Activated CD4-positive, alpha-beta T cell treated with anti-CD3 and anti-CD28 coated beads, Interleukin-2, amount 10 ng/mL, durations not matched to agents 24 days and 14 days (primary cell): ENCODE measurements at regions not wholly inside any gene's neighbourhood (a gene's known extent, or its start where the extent isn't known, plus 50 kb on each side); places are given as distances from the start of the nearest gene placed in this dataset.

Experiments
- DNase-seq: peaks from one replicate; pipeline ENCODE4 v3.0.0; 2022
- H3K27ac Mint-ChIP-seq: one replicate; pipeline ENCODE4 v1.8.0; 2022; ENCODE audit warnings: mild to moderate bottlenecking, mixed read lengths
- H3K27me3 Mint-ChIP-seq: one replicate; pipeline ENCODE4 v1.8.0; 2022; ENCODE audit warnings: mixed read lengths
- H3K36me3 Mint-ChIP-seq: one replicate; pipeline ENCODE4 v1.8.0; 2022; ENCODE audit warnings: low read depth, mild to moderate bottlenecking, mixed read lengths
- H3K4me1 Mint-ChIP-seq: one replicate; pipeline ENCODE4 v1.8.0; 2021; ENCODE audit warnings: mixed read lengths
- H3K4me3 Mint-ChIP-seq: one replicate; pipeline ENCODE4 v1.8.0; 2022; ENCODE audit warnings: mild to moderate bottlenecking, moderate library complexity, mixed read lengths
- H3K9me3 Mint-ChIP-seq: one replicate; pipeline ENCODE4 v1.8.0; 2021; ENCODE audit warnings: mixed read lengths
- intact Hi-C: fragments of 100-400 bp; cut with micrococcal nuclease; formaldehyde crosslinking; loops from one replicate; pipeline ENCODE4 v1.15.1; 2023

DNA sequence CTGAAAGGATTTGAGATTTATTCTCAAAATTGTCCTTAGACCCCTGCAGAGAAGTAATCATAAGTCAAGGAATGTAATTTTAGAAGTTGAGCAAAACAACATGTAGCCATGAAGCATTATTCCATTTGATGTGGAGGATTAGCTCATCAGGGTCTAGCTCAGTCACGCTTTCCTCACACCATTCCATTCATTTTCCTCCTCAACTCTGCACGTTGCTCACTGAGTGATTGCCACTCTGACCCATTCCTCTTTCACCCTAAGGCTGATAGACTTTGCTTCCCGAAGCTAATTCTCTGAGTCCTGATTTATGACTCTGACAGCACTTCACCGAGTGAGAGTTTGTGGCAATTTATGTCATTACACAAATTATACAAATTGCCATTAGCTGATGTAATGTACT is 820.6 kb upstream of the PIK3C3 start:
- Mint-ChIP-seq H3K27ac (no peak overlapping the region), H3K4me3 (no peak overlapping the region), H3K4me1 (no peaks in the 10 kb centered on the region), H3K36me3 (no peaks in the 10 kb centered on the region), H3K9me3 (peaks cover 7% of the 10 kb centered on the region), H3K27me3 (no peaks in the 10 kb centered on the region)
- no peak for DNase-seq
- intact Hi-C loops, result no loop called here

- DNase-seq, result no peak
- intact Hi-C loops, result no loop called here
- Mint-ChIP-seq H3K36me3 (no peaks in the 10 kb centered on the region), H3K4me3 (no peak overlapping the region), H3K27me3 (no peaks in the 10 kb centered on the region), H3K9me3 (peaks cover 7% of the 10 kb centered on the region), H3K27ac (no peak overlapping the region), H3K4me1 (no peaks in the 10 kb centered on the region)
Measured at GRCh38 chr18:41131050-41131449, 824.0 kb upstream of the PIK3C3 start.

DNA sequence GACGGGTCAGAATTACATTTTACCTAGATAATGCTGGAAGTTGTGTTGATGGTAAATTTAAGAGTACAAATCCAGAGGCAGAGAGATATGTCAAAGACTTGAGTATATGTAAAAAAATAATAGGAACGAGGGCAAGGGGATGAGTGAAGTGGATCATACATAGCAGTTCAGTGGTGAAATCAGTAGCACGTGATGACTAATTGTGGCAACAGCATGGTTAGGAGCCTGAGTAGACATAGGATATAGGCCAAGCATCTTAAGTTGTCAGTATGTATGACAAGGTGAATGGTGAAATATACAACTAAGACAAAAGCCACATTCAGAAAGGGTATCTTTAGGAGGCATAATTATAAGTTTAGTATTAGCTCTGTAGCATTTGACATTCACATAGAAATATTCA is 826.5 kb upstream of the PIK3C3 start:
- H3K27me3 Mint-ChIP-seq, result no peaks in the 10 kb centered on the region
- no peaks in the 10 kb centered on the region for H3K4me1 Mint-ChIP-seq
- peaks cover 7% of the 10 kb centered on the region for H3K9me3 Mint-ChIP-seq
- DNase-seq, result no peak
- no peaks in the 10 kb centered on the region for H3K36me3 Mint-ChIP-seq
- H3K4me3 Mint-ChIP-seq, result no peak overlapping the region
- no peak overlapping the region for H3K27ac Mint-ChIP-seq
- intact Hi-C loops, result no loop called here

DNA sequence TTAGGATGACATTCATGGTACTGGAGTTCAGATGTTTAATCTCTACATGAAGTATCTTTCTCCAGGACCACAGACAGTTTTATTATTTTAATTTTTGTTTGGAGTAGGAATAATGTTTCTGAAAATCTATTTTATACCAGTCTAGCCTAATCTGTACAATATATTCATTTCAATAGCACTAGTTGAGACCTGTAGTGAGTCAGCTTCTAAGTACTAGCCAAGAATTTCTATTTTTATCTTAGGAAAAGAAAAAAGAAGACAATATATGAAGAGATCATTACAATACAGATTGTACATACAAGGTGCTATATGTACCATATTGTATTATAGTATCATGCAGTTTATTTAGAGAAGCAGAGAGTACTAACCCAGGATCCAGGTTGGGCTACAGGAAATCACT is 826.9 kb upstream of the PIK3C3 start:
- Mint-ChIP-seq H3K4me1 (no peaks in the 10 kb centered on the region), H3K27ac (no peak overlapping the region), H3K27me3 (no peaks in the 10 kb centered on the region), H3K4me3 (no peak overlapping the region), H3K36me3 (no peaks in the 10 kb centered on the region), H3K9me3 (peaks cover 6% of the 10 kb centered on the region)
- DNase-seq, result no peak
- intact Hi-C loops, result no loop called here

DNA sequence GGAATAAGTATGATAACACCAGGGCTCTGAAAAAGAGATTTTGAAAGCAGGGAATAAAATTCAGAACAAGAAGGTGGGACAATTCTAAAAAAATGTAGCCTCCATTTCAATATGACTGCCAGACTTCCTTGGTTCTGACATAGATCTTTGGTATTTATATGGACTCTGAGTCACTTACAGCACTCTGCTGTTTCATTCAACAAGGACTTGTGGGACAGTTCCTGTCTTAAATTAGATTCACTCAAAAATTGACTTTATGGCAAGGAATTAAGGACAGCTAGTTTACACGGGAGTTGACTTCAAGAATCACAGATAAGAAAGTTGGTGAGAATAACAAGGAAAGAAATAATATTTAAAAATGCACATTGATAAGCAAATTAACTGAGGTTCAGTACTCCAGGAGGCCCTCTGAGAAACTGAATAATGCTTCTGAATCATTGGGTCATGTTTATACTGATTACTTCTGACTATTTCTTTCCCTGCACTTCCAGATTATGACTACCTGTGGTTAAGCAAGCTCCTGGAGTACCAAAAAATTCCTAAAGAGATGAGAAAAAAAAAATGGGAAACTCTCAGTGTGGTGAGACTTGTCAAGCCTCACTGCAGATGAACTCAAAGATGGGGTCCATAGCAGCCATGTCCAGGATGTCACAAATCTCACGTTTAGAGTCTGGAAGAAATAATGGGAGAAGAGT is 828.3 kb upstream of the PIK3C3 start:
- Mint-ChIP-seq H3K4me3 (no peak overlapping the region), H3K27me3 (no peaks in the 10 kb centered on the region), H3K36me3 (no peaks in the 10 kb centered on the region), H3K27ac (no peak overlapping the region), H3K4me1 (no peaks in the 10 kb centered on the region), H3K9me3 (peaks cover 5% of the 10 kb centered on the region)
- DNase-seq, result no peak
- intact Hi-C loops, result no loop called here

GRCh38 chr18:41121116-41121826 is 833.8 kb upstream of the PIK3C3 start:
- H3K27ac Mint-ChIP-seq, result no peak overlapping the region
- no peak overlapping the region for H3K4me3 Mint-ChIP-seq
- no peaks in the 10 kb centered on the region for H3K27me3 Mint-ChIP-seq
- H3K4me1 Mint-ChIP-seq, result no peaks in the 10 kb centered on the region
- no peaks in the 10 kb centered on the region for H3K36me3 Mint-ChIP-seq
- no peak for DNase-seq
- H3K9me3 Mint-ChIP-seq, result peaks cover 3% of the 10 kb centered on the region
- intact Hi-C loops, result no loop called here

GRCh38 chr18:41119031-41119430 is 836.0 kb upstream of the PIK3C3 start:
- H3K4me3 Mint-ChIP-seq, result no peak overlapping the region
- H3K27ac Mint-ChIP-seq, result no peak overlapping the region
- DNase-seq, result no peak
- intact Hi-C loops, result no loop called here
- H3K4me1 Mint-ChIP-seq, result no peaks in the 10 kb centered on the region
- no peaks in the 10 kb centered on the region for H3K27me3 Mint-ChIP-seq
- no peaks in the 10 kb centered on the region for H3K36me3 Mint-ChIP-seq
- H3K9me3 Mint-ChIP-seq, result peaks cover 6% of the 10 kb centered on the region

DNA sequence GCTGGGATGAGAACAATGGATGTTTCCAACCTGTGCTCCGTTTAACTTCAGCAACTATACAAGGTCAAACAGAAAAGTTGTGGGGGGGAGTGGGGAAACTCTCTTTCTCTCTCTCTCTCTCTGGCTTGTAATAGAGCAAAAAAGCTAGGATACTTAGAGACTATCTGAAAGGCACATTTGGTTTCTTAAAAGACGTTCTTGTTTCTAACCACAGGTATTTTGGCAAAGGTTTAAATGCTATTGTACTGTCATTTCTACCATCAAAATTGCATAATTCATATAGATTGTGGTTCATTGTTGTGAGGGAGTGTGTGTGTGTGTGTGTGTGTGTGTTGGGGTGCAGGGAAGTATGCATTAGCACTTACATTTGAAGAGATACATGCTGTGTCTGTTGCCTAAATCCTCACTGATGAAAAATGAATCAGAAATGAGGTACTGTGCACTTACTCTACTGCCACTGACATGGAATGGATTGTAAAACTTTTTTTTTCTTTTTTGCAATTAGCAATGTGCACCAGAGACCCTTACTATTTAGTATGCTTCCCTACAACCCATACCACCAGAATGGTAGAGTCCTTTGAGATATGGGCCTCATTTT is 841.0 kb upstream of the PIK3C3 start:
- no peaks in the 10 kb centered on the region for H3K4me1 Mint-ChIP-seq
- DNase-seq, result no peak
- H3K27me3 Mint-ChIP-seq, result no peaks in the 10 kb centered on the region
- H3K27ac Mint-ChIP-seq, result no peak overlapping the region
- no peaks in the 10 kb centered on the region for H3K36me3 Mint-ChIP-seq
- intact Hi-C loops, result no loop called here
- H3K4me3 Mint-ChIP-seq, result no peak overlapping the region
- peaks cover 10% of the 10 kb centered on the region for H3K9me3 Mint-ChIP-seq

DNA sequence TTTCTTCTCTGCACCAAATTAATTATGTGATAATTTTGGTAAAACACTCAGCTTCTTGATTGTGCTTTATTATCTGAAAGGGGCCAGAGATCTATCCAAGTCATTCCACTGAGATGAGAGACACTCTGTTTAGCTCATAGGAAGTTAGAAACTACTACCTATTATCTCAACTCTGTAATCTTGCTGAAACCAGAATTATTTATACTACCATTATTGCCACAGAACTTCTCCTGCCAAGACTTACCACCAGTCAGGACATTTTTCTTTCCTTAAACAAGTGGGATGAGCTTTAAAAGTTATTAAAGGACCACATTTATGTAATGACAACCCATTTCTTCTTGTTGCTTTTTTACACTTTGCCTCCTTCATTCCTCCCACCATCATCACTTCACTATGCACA is 855.6 kb upstream of the PIK3C3 start:
- Mint-ChIP-seq H3K4me3 (no peak overlapping the region), H3K4me1 (no peaks in the 10 kb centered on the region), H3K36me3 (no peaks in the 10 kb centered on the region), H3K9me3 (peaks cover 4% of the 10 kb centered on the region), H3K27ac (no peak overlapping the region), H3K27me3 (no peaks in the 10 kb centered on the region)
- no peak for DNase-seq
- intact Hi-C loops, result no loop called here

DNA sequence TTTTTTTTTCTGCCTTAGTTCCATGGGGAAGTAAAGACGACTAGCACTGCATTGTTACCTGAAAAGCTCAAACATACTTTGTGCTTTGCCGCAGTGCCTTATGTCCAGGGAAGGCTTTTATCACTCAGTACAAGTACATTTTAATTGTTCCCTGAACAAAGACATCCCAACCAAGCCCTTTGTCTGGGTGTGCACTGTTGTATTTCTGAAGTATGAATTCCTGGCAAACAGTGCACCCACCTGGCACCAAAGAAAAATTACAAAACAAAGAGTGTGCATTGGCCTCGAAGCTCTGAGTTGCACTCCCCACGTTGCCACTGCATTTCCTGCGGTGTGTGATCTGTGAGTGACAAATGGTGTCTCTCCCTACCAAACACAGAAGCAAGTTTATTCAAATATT is 858.5 kb upstream of the PIK3C3 start:
- Mint-ChIP-seq H3K36me3 (no peaks in the 10 kb centered on the region), H3K27ac (no peak overlapping the region), H3K4me1 (no peaks in the 10 kb centered on the region), H3K27me3 (no peaks in the 10 kb centered on the region), H3K4me3 (no peak overlapping the region), H3K9me3 (peaks cover 4% of the 10 kb centered on the region)
- DNase-seq, result no peak
- intact Hi-C loops, result no loop called here

GRCh38 chr18:41077076-41077475 is 878.0 kb upstream of the PIK3C3 start:
- intact Hi-C loops, result no loop called here
- Mint-ChIP-seq H3K27me3 (no peaks in the 10 kb centered on the region), H3K36me3 (no peaks in the 10 kb centered on the region), H3K4me1 (no peaks in the 10 kb centered on the region), H3K27ac (no peak overlapping the region), H3K4me3 (no peak overlapping the region), H3K9me3 (peaks cover 4% of the 10 kb centered on the region)
- DNase-seq, result no peak

DNA sequence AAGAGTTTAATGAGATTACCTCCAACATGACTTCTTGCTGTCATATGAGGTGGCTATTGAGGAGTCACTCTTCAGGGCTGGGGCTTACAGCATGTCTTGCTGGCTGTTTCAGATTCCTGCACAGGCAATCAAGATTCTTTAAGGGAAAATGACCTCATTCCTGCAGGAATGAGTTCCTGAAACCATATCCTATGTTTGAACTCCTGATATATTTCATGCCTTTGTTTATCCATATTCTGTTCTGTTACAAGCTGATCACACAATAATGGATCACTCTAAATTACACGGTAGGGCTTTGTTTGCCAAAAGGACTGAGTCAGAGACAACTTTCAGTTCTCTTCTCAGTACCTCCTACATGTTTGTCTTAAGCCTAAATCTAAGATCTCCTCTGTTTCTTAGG is 879.8 kb upstream of the PIK3C3 start:
- Mint-ChIP-seq H3K27me3 (no peaks in the 10 kb centered on the region), H3K9me3 (no peaks in the 10 kb centered on the region), H3K4me3 (no peak overlapping the region), H3K4me1 (no peaks in the 10 kb centered on the region), H3K27ac (no peak overlapping the region), H3K36me3 (no peaks in the 10 kb centered on the region)
- DNase-seq, result no peak
- intact Hi-C loops, result no loop called here

GRCh38 chr18:41073372-41073954 is 881.6 kb upstream of the PIK3C3 start:
- no peaks in the 10 kb centered on the region for H3K4me1 Mint-ChIP-seq

DNA sequence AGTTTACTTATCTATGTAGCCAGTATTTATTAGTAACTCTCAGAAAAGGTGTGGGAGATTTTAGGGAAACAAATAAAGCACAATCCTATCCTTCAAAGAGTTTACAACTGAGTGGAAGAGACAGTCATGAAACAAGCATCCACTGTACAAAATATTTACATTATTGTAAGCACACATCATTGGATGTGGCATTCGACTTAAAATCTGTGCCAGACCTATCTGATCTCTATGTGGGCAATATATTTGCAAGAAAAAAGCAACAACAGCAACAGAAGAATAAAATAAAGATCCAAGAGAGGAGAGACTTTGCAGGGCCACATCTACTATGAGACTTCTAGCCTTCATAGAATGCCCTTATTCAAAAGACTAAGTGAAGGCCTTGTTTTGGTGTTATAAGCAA is 882.1 kb upstream of the PIK3C3 start:
- intact Hi-C loops, result no loop called here
- no peaks in the 10 kb centered on the region for H3K27me3 Mint-ChIP-seq
- H3K27ac Mint-ChIP-seq, result no peak overlapping the region
- H3K9me3 Mint-ChIP-seq, result no peaks in the 10 kb centered on the region
- no peak overlapping the region for H3K4me3 Mint-ChIP-seq
- DNase-seq, result no peak
- H3K36me3 Mint-ChIP-seq, result no peaks in the 10 kb centered on the region
- no peaks in the 10 kb centered on the region for H3K4me1 Mint-ChIP-seq

More at GRCh38 chr18:41073372-41073954, 881.6 kb upstream of the PIK3C3 start:
- no peak for DNase-seq
- H3K36me3 Mint-ChIP-seq, result no peaks in the 10 kb centered on the region
- no peak overlapping the region for H3K4me3 Mint-ChIP-seq
- no peak overlapping the region for H3K27ac Mint-ChIP-seq
- H3K9me3 Mint-ChIP-seq, result no peaks in the 10 kb centered on the region
- H3K27me3 Mint-ChIP-seq, result no peaks in the 10 kb centered on the region
- intact Hi-C loops, result no loop called here
